CD8-positive, alpha-beta memory T cell (primary cell): ENCODE measurements at regions not wholly inside any gene's neighbourhood (a gene's known extent, or its start where the extent isn't known, plus 50 kb on each side); places are given as distances from the start of the nearest gene placed in this dataset.
"Not testable (repeated sequence)": the region's sequence is repeated elsewhere in the genome, so short reads cannot be mapped to it uniquely, and the experiment has no call there.

Experiments
- CTCF ChIA-PET: fragments of 350-600 bp; sonication (Branson Sonifier 250); formaldehyde crosslinking; loops from one replicate; lab custom pipeline; 2021; ENCODE audit warnings: antibody characterized with exemption; lab: Charles Lee
- POLR2A ChIA-PET: fragments of 350-600 bp; sonication (Branson Sonifier 250); formaldehyde crosslinking; loops from one replicate; lab custom pipeline; 2021; ENCODE audit warnings: antibody characterized with exemption; lab: Charles Lee
- DNase-seq, 5 donors: peaks; one replicate each; pipeline versions ENCODE4 v3.0.0 to v3.0.0-alpha.2; 2020 to 2022; ENCODE audit warnings: mixed read lengths in 1 of 5
- H3K27ac ChIP-seq: one replicate; pipeline ENCODE4 v1.7.0; 2013; ENCODE audit warnings: low read depth, mild to moderate bottlenecking, low read length, moderate library complexity
- H3K27me3 ChIP-seq: 2 replicates; pipeline ENCODE4 v1.7.0; 2013; ENCODE audit warnings: low read length, mild to moderate bottlenecking; ENCODE audit not compliant: insufficient read depth, poor library complexity, severe bottlenecking
- H3K36me3 ChIP-seq: 2 replicates; pipeline ENCODE4 v1.7.0; 2013; ENCODE audit warnings: mild to moderate bottlenecking, low read length, moderate library complexity; ENCODE audit not compliant: insufficient read depth
- H3K4me1 ChIP-seq: 2 replicates; pipeline ENCODE4 v1.7.0; 2013; ENCODE audit warnings: mild to moderate bottlenecking, low read length, moderate library complexity; ENCODE audit not compliant: insufficient read depth
- H3K4me3 ChIP-seq: 2 replicates; pipeline ENCODE4 v1.7.0; 2013; ENCODE audit warnings: mild to moderate bottlenecking, low read length
- H3K9me3 ChIP-seq: 2 replicates; pipeline ENCODE4 v1.7.0; 2013; ENCODE audit warnings: mild to moderate bottlenecking, low read length
- H3K27ac Mint-ChIP-seq, 8 donors: one replicate each; pipeline ENCODE4 v1.8.0; 2020 to 2021; ENCODE audit warnings: mixed read lengths in 8 of 8, mild to moderate bottlenecking in 6 of 8, inconsistent platforms in 3 of 8, moderate library complexity in 3 of 8
- H3K27me3 Mint-ChIP-seq, 2 donors: one replicate each; pipeline ENCODE4 v1.8.0; 2020 to 2021; ENCODE audit warnings: mixed read lengths in 2 of 2, mild to moderate bottlenecking in 1 of 2, moderate library complexity in 1 of 2
- H3K36me3 Mint-ChIP-seq, 3 donors: one replicate each; pipeline ENCODE4 v1.8.0; 2020 to 2021; ENCODE audit warnings: mixed read lengths in 3 of 3, inconsistent platforms in 1 of 3, mild to moderate bottlenecking in 1 of 3
- H3K4me1 Mint-ChIP-seq, 3 donors: one replicate each; pipeline ENCODE4 v1.8.0; 2020 to 2021; ENCODE audit warnings: mixed read lengths in 3 of 3, inconsistent platforms in 1 of 3, mild to moderate bottlenecking in 1 of 3
- H3K4me3 Mint-ChIP-seq, 7 donors: one replicate each; pipeline ENCODE4 v1.8.0; 2020 to 2021; ENCODE audit warnings: mixed read lengths in 7 of 7, mild to moderate bottlenecking in 6 of 7, moderate library complexity in 4 of 7, inconsistent platforms in 2 of 7
- H3K9me3 Mint-ChIP-seq, 5 donors: one replicate each; pipeline ENCODE4 v1.8.0; 2020 to 2022; ENCODE audit warnings: mixed read lengths in 5 of 5, mild to moderate bottlenecking in 3 of 5, moderate library complexity in 2 of 5, inconsistent platforms in 1 of 5

- POLR2A ChIA-PET, result not testable (repeated sequence)
Measured at GRCh38 chr5:168103018-168103417, 188.4 kb upstream of the WWC1 start.

GRCh38 chr5:168104350-168104749 lies 187.1 kb upstream of the WWC1 start:
- Histone ChIP-seq H3K4me3 (no peak overlapping the region), H3K27ac (no peak overlapping the region), H3K27me3 (no peaks in the 10 kb centered on the region), H3K36me3 (no peaks in the 10 kb centered on the region), H3K4me1 (no peaks in the 10 kb centered on the region), H3K9me3 (no peaks in the 10 kb centered on the region)
- no peak for DNase-seq
- Mint-ChIP-seq H3K27me3 (peaks cover 3 to 8% of the 10 kb centered on the region in 2 donors), H3K9me3 (peaks cover 0 to 4% (median 0%) of the 10 kb centered on the region in 5 donors), H3K4me3 (no peak overlapping the region), H3K27ac (no peak overlapping the region), H3K36me3 (no peaks in the 10 kb centered on the region), H3K4me1 (no peaks in the 10 kb centered on the region)
- CTCF ChIA-PET, result no interaction called here
- POLR2A ChIA-PET, result no interaction called here

More at GRCh38 chr5:168103018-168103417, 188.4 kb upstream of the WWC1 start:
- CTCF ChIA-PET, H3K36me3 Mint-ChIP-seq, DNase-seq, H3K9me3 ChIP-seq, H3K4me1 Mint-ChIP-seq, H3K4me3 Mint-ChIP-seq, H3K27me3 ChIP-seq, H3K4me3 ChIP-seq, H3K27me3 Mint-ChIP-seq, H3K4me1 ChIP-seq, H3K27ac ChIP-seq, H3K9me3 Mint-ChIP-seq, H3K27ac Mint-ChIP-seq, H3K36me3 ChIP-seq: not testable (repeated sequence)

GRCh38 chr5:168104811-168105481 lies 186.5 kb upstream of the WWC1 start:
- H3K4me3 ChIP-seq, result no peak overlapping the region
- Mint-ChIP-seq H3K27ac (no peak overlapping the region), H3K27me3 (peaks cover 3 to 7% of the 10 kb centered on the region in 2 donors), H3K4me1 (no peaks in the 10 kb centered on the region), H3K4me3 (no peak overlapping the region), H3K9me3 (peaks cover 0 to 4% (median 0%) of the 10 kb centered on the region in 5 donors), H3K36me3 (no peaks in the 10 kb centered on the region)
- H3K27me3 ChIP-seq, result no peaks in the 10 kb centered on the region
- CTCF ChIA-PET, result no interaction called here
- no peaks in the 10 kb centered on the region for H3K4me1 ChIP-seq
- no peaks in the 10 kb centered on the region for H3K36me3 ChIP-seq
- POLR2A ChIA-PET, result no interaction called here
- H3K9me3 ChIP-seq, result no peaks in the 10 kb centered on the region
- H3K27ac ChIP-seq, result no peak overlapping the region
- DNase-seq, result no peak

- Mint-ChIP-seq H3K4me1 (no peaks in the 10 kb centered on the region), H3K36me3 (no peaks in the 10 kb centered on the region), H3K27ac (no peak overlapping the region), H3K27me3 (peaks cover 3 to 6% of the 10 kb centered on the region in 2 donors), H3K4me3 (no peak overlapping the region), H3K9me3 (peaks cover 0 to 4% (median 0%) of the 10 kb centered on the region in 5 donors)
- no peak overlapping the region for H3K4me3 ChIP-seq
- POLR2A ChIA-PET, result no interaction called here
- no peaks in the 10 kb centered on the region for H3K4me1 ChIP-seq
- CTCF ChIA-PET, result no interaction called here
- no peak overlapping the region for H3K27ac ChIP-seq
- no peaks in the 10 kb centered on the region for H3K9me3 ChIP-seq
- H3K36me3 ChIP-seq, result no peaks in the 10 kb centered on the region
- no peaks in the 10 kb centered on the region for H3K27me3 ChIP-seq
- DNase-seq, result no peak
Measured at GRCh38 chr5:168106008-168106761, 185.3 kb upstream of the WWC1 start.

GRCh38 chr5:168109441-168109840 lies 182.0 kb upstream of the WWC1 start:
- DNase-seq, result no peak
- Mint-ChIP-seq H3K4me3 (no peak overlapping the region), H3K36me3 (no peaks in the 10 kb centered on the region), H3K9me3 (peaks cover 0 to 4% (median 0%) of the 10 kb centered on the region in 5 donors), H3K27me3 (peaks cover 0 to 6% of the 10 kb centered on the region in 2 donors), H3K27ac (no peak overlapping the region), H3K4me1 (no peaks in the 10 kb centered on the region)
- ChIA-PET POLR2A (no interaction called here), CTCF (interaction anchor here (1.6 kb wide), 1 partner anchor 19 kb away, joined by 3 read pairs; no protein-coding TSS in a partner anchor)
- Histone ChIP-seq H3K27ac (no peak overlapping the region), H3K9me3 (no peaks in the 10 kb centered on the region), H3K27me3 (no peaks in the 10 kb centered on the region), H3K4me3 (no peak overlapping the region), H3K36me3 (no peaks in the 10 kb centered on the region), H3K4me1 (no peaks in the 10 kb centered on the region)

- Histone ChIP-seq H3K4me1 (no peaks in the 10 kb centered on the region), H3K36me3 (no peaks in the 10 kb centered on the region), H3K27ac (no peak overlapping the region), H3K4me3 (no peak overlapping the region), H3K9me3 (no peaks in the 10 kb centered on the region), H3K27me3 (no peaks in the 10 kb centered on the region)
- Mint-ChIP-seq H3K27ac (no peak overlapping the region), H3K4me1 (no peaks in the 10 kb centered on the region), H3K27me3 (peaks cover 0 to 6% of the 10 kb centered on the region in 2 donors), H3K36me3 (no peaks in the 10 kb centered on the region), H3K4me3 (no peak overlapping the region), H3K9me3 (peaks cover 0 to under 1% (median 0%) of the 10 kb centered on the region in 5 donors)
- CTCF ChIA-PET, result no interaction called here
- POLR2A ChIA-PET, result no interaction called here
- DNase-seq, result no peak
Measured at GRCh38 chr5:168110384-168110783, 181.1 kb upstream of the WWC1 start.

GRCh38 chr5:168110870-168111832 lies 180.3 kb upstream of the WWC1 start:
- no peak overlapping the region for H3K27ac ChIP-seq
- no peak for DNase-seq
- no peaks in the 10 kb centered on the region for H3K27me3 ChIP-seq
- no peaks in the 10 kb centered on the region for H3K36me3 ChIP-seq
- Mint-ChIP-seq H3K27me3 (peaks cover 0 to 6% of the 10 kb centered on the region in 2 donors), H3K27ac (no peak overlapping the region), H3K4me1 (no peaks in the 10 kb centered on the region), H3K9me3 (no peaks in the 10 kb centered on the region), H3K36me3 (no peaks in the 10 kb centered on the region), H3K4me3 (no peak overlapping the region)
- H3K4me3 ChIP-seq, result no peak overlapping the region
- CTCF ChIA-PET, result no interaction called here
- POLR2A ChIA-PET, result no interaction called here
- H3K4me1 ChIP-seq, result no peaks in the 10 kb centered on the region
- H3K9me3 ChIP-seq, result no peaks in the 10 kb centered on the region
